Prostate gland (tissue), 2 donors: ENCODE measurements at regions not wholly inside any gene's neighbourhood (a gene's known extent, or its start where the extent isn't known, plus 50 kb on each side); places are given as distances from the start of the nearest gene placed in this dataset.
"Not testable (repeated sequence)": the region's sequence is repeated elsewhere in the genome, so short reads cannot be mapped to it uniquely, and the experiment has no call there.

Experiments used
- DNase-seq: peaks from one replicate; pipeline ENCODE4 v3.0.0-alpha.2; 2019; ENCODE audit warnings: low spot score
- H3K27ac ChIP-seq, 2 donors: fragments of 200-600 bp; sonication (generic); 2 replicates each; pipeline ENCODE4 v1.5.1; 2017 to 2019
- H3K27me3 ChIP-seq: fragments of 200-600 bp; sonication (generic); replicated peaks from 2 replicates; pipeline ENCODE4 v1.5.1; 2019; ENCODE audit not compliant: insufficient read depth
- H3K36me3 ChIP-seq, 2 donors: fragments of 200-600 bp; sonication (generic); 1 replicate in 1 of 2; 2 replicates in 1 of 2; pipeline versions ENCODE4 v1.5.1 to v1.8.1; 2017 to 2019
- H3K4me1 ChIP-seq: fragments of 200-600 bp; sonication (generic); replicated peaks from 2 replicates; pipeline ENCODE4 v1.5.1; 2019
- H3K4me3 ChIP-seq, 2 donors: fragments of 200-600 bp; sonication (generic); 2 replicates each; pipeline ENCODE4 v1.5.1; 2017 to 2019
- H3K9me3 ChIP-seq: fragments of 200-600 bp; sonication (generic); 2 replicates; pipeline ENCODE4 v1.5.1; 2017
- POLR2A ChIP-seq: fragments of 450-650 bp; IDR thresholded peaks from one replicate; pipeline ENCODE4 v1.6.1; 2016; ENCODE audit warnings: antibody characterized with exemption, mild to moderate bottlenecking
- POLR2AphosphoS5 ChIP-seq: sonication (generic); formaldehyde crosslinking; IDR thresholded peaks from one replicate; pipeline ENCODE4 v1.6.1; 2017; ENCODE audit warnings: antibody characterized with exemption
- WGBS: methylation state at CpG from one replicate; pipeline ENCODE4 v1.1.5; 2018; 5-methylcytosine and 5-hydroxymethylcytosine counted together
- intact Hi-C: fragments of 100-400 bp; cut with DNase I; formaldehyde crosslinking; loops from one replicate; pipeline ENCODE4 v1.14.2; 2022
- TF ChIP-seq, protein P1 (sequence below), 4 experiments: fragments of 200-600 bp in 2 of 4; fragments of 450-650 bp in 2 of 4; sonication (generic) in 2 of 4; IDR thresholded peaks; 1 replicate in 3 of 4; 2 replicates in 1 of 4; pipeline ENCODE4 v1.5.1; 2016 to 2019; ENCODE audit warnings: antibody characterized with exemption in 4 of 4, mild to moderate bottlenecking in 2 of 4, moderate library complexity in 2 of 4

- TF ChIP-seq, protein P1, sequence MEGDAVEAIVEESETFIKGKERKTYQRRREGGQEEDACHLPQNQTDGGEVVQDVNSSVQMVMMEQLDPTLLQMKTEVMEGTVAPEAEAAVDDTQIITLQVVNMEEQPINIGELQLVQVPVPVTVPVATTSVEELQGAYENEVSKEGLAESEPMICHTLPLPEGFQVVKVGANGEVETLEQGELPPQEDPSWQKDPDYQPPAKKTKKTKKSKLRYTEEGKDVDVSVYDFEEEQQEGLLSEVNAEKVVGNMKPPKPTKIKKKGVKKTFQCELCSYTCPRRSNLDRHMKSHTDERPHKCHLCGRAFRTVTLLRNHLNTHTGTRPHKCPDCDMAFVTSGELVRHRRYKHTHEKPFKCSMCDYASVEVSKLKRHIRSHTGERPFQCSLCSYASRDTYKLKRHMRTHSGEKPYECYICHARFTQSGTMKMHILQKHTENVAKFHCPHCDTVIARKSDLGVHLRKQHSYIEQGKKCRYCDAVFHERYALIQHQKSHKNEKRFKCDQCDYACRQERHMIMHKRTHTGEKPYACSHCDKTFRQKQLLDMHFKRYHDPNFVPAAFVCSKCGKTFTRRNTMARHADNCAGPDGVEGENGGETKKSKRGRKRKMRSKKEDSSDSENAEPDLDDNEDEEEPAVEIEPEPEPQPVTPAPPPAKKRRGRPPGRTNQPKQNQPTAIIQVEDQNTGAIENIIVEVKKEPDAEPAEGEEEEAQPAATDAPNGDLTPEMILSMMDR (IDR thresholded peaks at IDR 0.05) = peak in 1 of 4 experiments; percentile 14
- no peak for TF ChIP-seq POLR2AphosphoS5
- H3K27me3 ChIP-seq = no peaks in the 10 kb centered on the region
- H3K4me1 ChIP-seq = no peaks in the 10 kb centered on the region
- no peaks in the 10 kb centered on the region for H3K36me3 ChIP-seq
- 20% methylated on average over 2 of the region's 2 CpGs for WGBS
- intact Hi-C loops = no loop called here
- H3K9me3 ChIP-seq = no peaks in the 10 kb centered on the region
- H3K4me3 ChIP-seq = no peak overlapping the region
- no peak for DNase-seq
- no peak overlapping the region for H3K27ac ChIP-seq
Measured at GRCh38 chrX:66731398-66731797, 92.5 kb upstream of the EDA2R start.

- Histone ChIP-seq H3K36me3 (no peaks in the 10 kb centered on the region), H3K27ac (peak overlapping the region; percentile 50 to 61), H3K4me3 (peak overlapping the region; percentile 22 to 31), H3K4me1 (no peaks in the 10 kb centered on the region), H3K27me3 (no peaks in the 10 kb centered on the region), H3K9me3 (no peaks in the 10 kb centered on the region)
- TF ChIP-seq, protein P1 (IDR thresholded peaks at IDR 0.05) = peak in 3 of 4 experiments; percentile 54 to 62 (median 59)
- no peak for TF ChIP-seq POLR2AphosphoS5
- peak; percentile 43 for DNase-seq
- intact Hi-C loops = loop anchor here (10.0 kb wide), 1 partner anchor 524 kb away; no protein-coding TSS in a partner anchor
- WGBS = 5% methylated on average over 13 of the region's 21 CpGs
Measured at GRCh38 chrX:66728818-66729271, 90.0 kb upstream of the EDA2R start.

DNA sequence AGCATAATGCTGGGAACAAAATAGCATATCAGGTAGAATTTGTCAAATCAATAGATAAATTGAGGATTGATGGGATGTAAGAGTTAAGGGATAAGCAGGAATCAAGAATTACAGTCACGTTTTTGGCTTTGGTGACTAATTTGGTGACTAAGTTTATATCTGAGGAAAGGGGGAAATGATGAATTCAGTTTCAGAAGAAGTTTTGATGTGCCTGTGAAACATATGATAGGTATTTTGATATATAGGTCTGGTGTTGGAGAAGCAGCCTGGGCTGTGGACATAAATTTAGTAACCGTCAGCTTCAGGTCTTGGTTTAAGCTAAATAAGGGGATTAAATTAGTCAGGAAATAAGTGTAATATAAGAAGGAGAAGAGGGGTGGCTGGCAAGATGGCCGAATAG lies 79.0 kb upstream of the EDA2R start:
- Histone ChIP-seq H3K4me1 (no peaks in the 10 kb centered on the region), H3K36me3 (no peaks in the 10 kb centered on the region), H3K9me3 (no peaks in the 10 kb centered on the region), H3K4me3 (no peak overlapping the region), H3K27ac (no peak overlapping the region), H3K27me3 (no peaks in the 10 kb centered on the region)
- intact Hi-C loops = no loop called here
- 74% methylated on average over 3 of the region's 3 CpGs for WGBS
- no peak for DNase-seq
- TF ChIP-seq POLR2AphosphoS5 (no peak), POLR2A (no peak)
- TF ChIP-seq, protein P1 (IDR thresholded peaks at IDR 0.05) = no peak

DNA sequence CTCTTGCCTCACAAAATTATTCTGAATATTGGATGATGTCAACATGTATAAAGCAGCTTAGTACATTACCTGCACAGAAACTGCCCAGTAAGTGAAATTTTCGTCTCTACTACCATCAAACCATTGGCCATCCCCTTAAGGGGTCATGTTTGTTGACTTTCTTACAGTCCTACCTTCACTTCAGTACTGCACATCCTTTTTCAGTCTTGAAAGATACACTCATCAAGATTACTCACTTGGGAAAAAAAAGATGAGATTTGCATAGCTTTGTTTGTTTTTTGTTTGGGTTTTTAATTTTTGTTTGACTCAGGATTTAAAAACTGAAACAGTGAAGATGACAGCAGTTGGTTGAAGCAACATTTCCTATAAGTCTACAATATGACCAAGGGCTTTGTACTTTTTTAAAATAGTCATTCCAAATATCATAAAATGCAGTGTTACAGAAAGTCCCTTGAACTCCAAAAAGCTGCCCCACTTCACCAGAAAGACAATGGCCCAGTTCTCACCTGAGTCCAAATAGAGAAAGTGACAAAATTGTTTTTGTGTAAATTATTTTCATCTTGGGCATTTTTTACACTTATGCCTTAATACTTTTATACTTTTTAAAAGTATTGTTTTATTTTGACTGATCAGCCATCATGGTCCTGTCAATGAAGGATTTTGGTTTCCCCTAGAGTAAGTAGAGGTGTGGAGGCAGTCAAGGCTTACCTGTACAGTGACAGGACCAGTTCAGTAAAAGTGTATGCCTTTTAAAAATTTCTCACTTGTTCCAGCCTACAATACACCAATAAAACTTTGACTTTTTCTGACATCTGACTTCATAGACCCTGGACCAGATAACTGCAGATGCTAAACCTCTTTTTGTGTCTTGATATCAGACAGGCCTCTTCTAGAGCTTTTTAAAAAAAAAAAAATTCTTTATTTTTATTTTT lies 59.7 kb upstream of the EDA2R start:
- Histone ChIP-seq H3K36me3 (no peaks in the 10 kb centered on the region), H3K27me3 (no peaks in the 10 kb centered on the region), H3K4me3 (no peak overlapping the region), H3K27ac (no peak overlapping the region), H3K9me3 (no peaks in the 10 kb centered on the region), H3K4me1 (no peaks in the 10 kb centered on the region)
- no peak for DNase-seq
- TF ChIP-seq, protein P1 (IDR thresholded peaks at IDR 0.05) = no peak
- TF ChIP-seq POLR2A (no peak), POLR2AphosphoS5 (no peak)
- intact Hi-C loops = no loop called here
- 75% methylated on average over 1 of the region's 1 CpG for WGBS

DNA sequence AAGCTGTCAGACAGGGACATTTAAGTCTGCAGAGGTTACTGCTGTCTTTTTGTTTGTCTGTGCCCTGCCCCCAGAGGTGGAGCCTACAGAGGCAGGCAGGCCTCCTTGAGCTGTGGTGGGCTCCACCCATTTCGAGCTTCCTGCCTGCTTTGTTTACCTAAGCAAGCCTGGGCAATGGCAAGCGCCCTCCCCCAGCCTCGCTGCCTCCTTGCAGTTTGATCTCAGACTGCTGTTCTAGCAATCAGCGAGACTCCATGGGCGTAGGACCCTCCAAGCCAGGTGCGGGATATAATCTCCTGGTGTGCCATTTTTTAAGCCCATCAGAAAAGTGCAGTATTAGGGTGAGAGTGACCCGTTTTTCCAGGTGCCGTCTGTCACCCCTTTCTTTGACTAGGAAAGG lies 53.6 kb upstream of the EDA2R start:
- H3K27ac ChIP-seq, H3K27me3 ChIP-seq, H3K4me3 ChIP-seq, H3K4me1 ChIP-seq, DNase-seq, intact Hi-C loops, H3K9me3 ChIP-seq, H3K36me3 ChIP-seq: not testable (repeated sequence)
- 90% methylated on average over 7 of the region's 8 CpGs for WGBS
